ENCODE measurements at regions not wholly inside any gene's neighbourhood (a gene's known extent, or its start where the extent isn't known, plus 50 kb on each side); places are given as distances from the start of the nearest gene placed in this dataset.

GRCh38 chr4:19534159-19534558, 717.5 kb upstream of the SLIT2 start:
- no peak overlapping the region for H3K56ac ChIP-seq (ENCODE audit: insufficient read length, low read depth, low read length)
- no peaks in the 10 kb centered on the region for H3K27me3 ChIP-seq (ENCODE audit: insufficient read depth, low read length)
- H2BK5ac ChIP-seq (ENCODE audit: insufficient read length, low read length): no peak overlapping the region
- H2BK20ac ChIP-seq (ENCODE audit: low read depth, low read length, poor library complexity, severe bottlenecking): no peak overlapping the region
- Mint-ChIP-seq H3K4me1 (no peaks in the 10 kb centered on the region), H3K27me3 (ENCODE audit: low read depth) (no peaks in the 10 kb centered on the region), H3K27ac (no peak overlapping the region), H3K9me3 (no peaks in the 10 kb centered on the region), H3K36me3 (ENCODE audit: insufficient read depth in 1 of 3, low read depth in 3 of 3) (no peaks in the 10 kb centered on the region), H3K4me3 (no peak overlapping the region)
- no peak overlapping the region for H4K8ac ChIP-seq (replicated peaks; ENCODE audit: insufficient read length, low read depth, low read length)
- H2AFZ ChIP-seq (ENCODE audit: low read length): no peak overlapping the region
- H3K23me2 ChIP-seq (ENCODE audit: insufficient read length, low read depth, low read length, poor library complexity, severe bottlenecking): no peaks in the 10 kb centered on the region
- H3K23ac ChIP-seq (ENCODE audit: insufficient read length, low read depth, low read length): no peak overlapping the region
- no peak overlapping the region for H3K18ac ChIP-seq (ENCODE audit: insufficient read length, low read depth, low read length)
- no peak for DNase-seq
- H4K5ac ChIP-seq (ENCODE audit: insufficient read length, low read depth, low read length): no peak overlapping the region
- H4K91ac ChIP-seq (ENCODE audit: insufficient read length, low read depth, low read length): no peak overlapping the region
- no peak overlapping the region for H3K9ac ChIP-seq (ENCODE audit: extremely low read depth, insufficient read length, low read length)
- H3K4me2 ChIP-seq (ENCODE audit: insufficient read depth, insufficient read length, low read length): no peak overlapping the region
- no peak overlapping the region for H2BK15ac ChIP-seq (ENCODE audit: low read depth, low read length)
- WGBS (ENCODE audit: extremely low coverage, insufficient read length, low lambda C conversion rate): no CpG with 5 or more reads among the region's 3 CpGs
- H3K14ac ChIP-seq (ENCODE audit: insufficient read depth, low read length): no peak overlapping the region
- no peaks in the 10 kb centered on the region for H3K79me2 ChIP-seq (ENCODE audit: insufficient read depth, low read length)
- H3K27ac ChIP-seq (ENCODE audit: insufficient read length, low read depth, low read length): no peak overlapping the region
- no peak overlapping the region for H2BK120ac ChIP-seq (ENCODE audit: low read depth, low read length, poor library complexity, severe bottlenecking)
- no peak overlapping the region for H2BK12ac ChIP-seq (ENCODE audit: insufficient read length, low read depth, low read length)
- H4K20me1 ChIP-seq (ENCODE audit: control insufficient read depth, insufficient read depth, insufficient read length): no peaks in the 10 kb centered on the region
- no peak overlapping the region for H3T11ph ChIP-seq (ENCODE audit: low read length)
- no peaks in the 10 kb centered on the region for H3K9me3 ChIP-seq (ENCODE audit: control insufficient read depth, low read depth, low read length)
- no peaks in the 10 kb centered on the region for H3K79me1 ChIP-seq (ENCODE audit: insufficient read depth, low read depth, low read length, poor library complexity, severe bottlenecking)
- no peak overlapping the region for H3K4ac ChIP-seq (ENCODE audit: low read depth, low read length)
- TF ChIP-seq CTCF (conservative IDR thresholded peaks at IDR 0.05): no peak
- H2AK5ac ChIP-seq (ENCODE audit: insufficient read length, low read length): no peak overlapping the region
- H3K4me1 ChIP-seq (ENCODE audit: insufficient read depth, low read length): no peaks in the 10 kb centered on the region
